Right atrium auricular region (tissue), 2 donors: ENCODE measurements at regions not wholly inside any gene's neighbourhood (a gene's known extent, or its start where the extent isn't known, plus 50 kb on each side); places are given as distances from the start of the nearest gene placed in this dataset.
A peak's percentile ranks its signal among the peaks of the same experiment; 100 is the strongest.

ENCODE experiments used
- DNase-seq: peaks from one replicate; pipeline ENCODE4 v3.0.0-alpha.2; 2019; ENCODE audit warnings: low spot score
- H3K27ac ChIP-seq, 2 donors: fragments of 200-600 bp; sonication (generic); 1 replicate in 1 of 2; 2 replicates in 1 of 2; pipeline ENCODE4 v1.5.1; 2016 to 2019
- H3K27me3 ChIP-seq, 2 donors: fragments of 200-600 bp; sonication (generic); one replicate each; pipeline versions ENCODE4 v1.5.1 to v1.6.0; 2017 to 2019
- H3K36me3 ChIP-seq: fragments of 200-600 bp; sonication (generic); one replicate; pipeline ENCODE4 v1.5.1; 2016
- H3K4me1 ChIP-seq, 2 donors: fragments of 200-600 bp; sonication (generic); one replicate each; pipeline versions ENCODE4 v1.5.1 to v1.6.0; 2017 to 2019
- H3K4me3 ChIP-seq, 2 donors: fragments of 200-600 bp; sonication (generic); 1 replicate in 1 of 2; 2 replicates in 1 of 2; pipeline ENCODE4 v1.5.1; 2017 to 2019; ENCODE audit warnings: mild to moderate bottlenecking in 1 of 2, moderate library complexity in 1 of 2
- H3K9me3 ChIP-seq, 2 donors: fragments of 200-600 bp; sonication (generic); one replicate each; pipeline ENCODE4 v1.5.1; 2019
- CTCF ChIP-seq, 2 donors: fragments of 200-600 bp; sonication (generic); IDR thresholded peaks; one replicate each; pipeline ENCODE4 v1.5.1; 2019; ENCODE audit warnings: antibody characterized with exemption in 2 of 2

GRCh38 chr13:26872525-26873385, 112.2 kb upstream of the GPR12 start:
- no peaks in the 10 kb centered on the region for H3K27me3 ChIP-seq
- no peaks in the 10 kb centered on the region for H3K36me3 ChIP-seq
- H3K9me3 ChIP-seq, result peaks cover 0 to 14% of the 10 kb centered on the region in 2 donors
- TF ChIP-seq CTCF (IDR thresholded peaks at IDR 0.05), result peak; percentile 43 to 82
- H3K4me3 ChIP-seq, result no peak overlapping the region
- DNase-seq, result no peak
- no peak overlapping the region for H3K27ac ChIP-seq
- no peaks in the 10 kb centered on the region for H3K4me1 ChIP-seq

DNA sequence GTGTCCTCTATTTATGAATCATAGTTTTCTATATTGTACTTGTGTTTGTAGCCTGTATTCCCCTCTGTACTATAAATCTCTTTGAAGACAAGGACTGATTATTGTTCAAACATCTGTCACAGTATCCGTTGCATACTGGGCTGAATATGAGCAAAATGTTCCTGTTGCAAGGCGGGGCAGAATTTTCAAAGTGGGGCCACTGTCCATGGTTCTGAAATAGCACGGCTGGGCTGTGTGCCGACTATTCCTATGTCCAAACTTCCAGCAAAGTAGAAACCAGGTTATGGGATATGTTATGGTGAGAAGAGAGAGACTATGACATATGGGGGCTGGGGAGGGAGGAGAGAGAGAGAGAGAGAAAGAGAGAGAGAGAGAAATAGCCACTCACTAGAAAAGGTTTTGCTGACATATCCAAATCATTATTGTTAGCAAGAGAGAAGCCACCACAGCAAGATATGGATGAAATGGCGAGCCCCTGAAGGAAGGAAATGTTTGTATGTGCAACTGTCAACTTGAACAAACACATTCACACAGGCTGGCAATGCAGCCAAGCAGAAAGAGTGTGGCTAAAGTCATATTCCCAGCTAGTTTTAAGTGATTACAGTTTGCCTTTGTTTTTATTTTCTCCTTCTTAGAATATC, 107.0 kb upstream of the GPR12 start:
- Histone ChIP-seq H3K27me3 (no peaks in the 10 kb centered on the region), H3K9me3 (no peaks in the 10 kb centered on the region), H3K27ac (no peak overlapping the region), H3K4me1 (no peaks in the 10 kb centered on the region), H3K4me3 (no peak overlapping the region), H3K36me3 (no peaks in the 10 kb centered on the region)
- no peak for DNase-seq
- TF ChIP-seq CTCF (IDR thresholded peaks at IDR 0.05), result no peak

- Histone ChIP-seq H3K4me1 (no peaks in the 10 kb centered on the region), H3K27me3 (no peaks in the 10 kb centered on the region), H3K4me3 (no peak overlapping the region), H3K27ac (no peak overlapping the region), H3K9me3 (no peaks in the 10 kb centered on the region), H3K36me3 (no peaks in the 10 kb centered on the region)
- no peak for DNase-seq
- TF ChIP-seq CTCF (IDR thresholded peaks at IDR 0.05), result no peak
Measured at GRCh38 chr13:26864576-26864975, 104.0 kb upstream of the GPR12 start.

GRCh38 chr13:26861941-26862340, 101.4 kb upstream of the GPR12 start:
- H3K36me3 ChIP-seq, result no peaks in the 10 kb centered on the region
- no peaks in the 10 kb centered on the region for H3K27me3 ChIP-seq
- no peaks in the 10 kb centered on the region for H3K4me1 ChIP-seq
- DNase-seq, result no peak
- H3K4me3 ChIP-seq, result no peak overlapping the region
- H3K27ac ChIP-seq, result no peak overlapping the region
- no peak for TF ChIP-seq CTCF (IDR thresholded peaks at IDR 0.05)
- H3K9me3 ChIP-seq, result no peaks in the 10 kb centered on the region

DNA sequence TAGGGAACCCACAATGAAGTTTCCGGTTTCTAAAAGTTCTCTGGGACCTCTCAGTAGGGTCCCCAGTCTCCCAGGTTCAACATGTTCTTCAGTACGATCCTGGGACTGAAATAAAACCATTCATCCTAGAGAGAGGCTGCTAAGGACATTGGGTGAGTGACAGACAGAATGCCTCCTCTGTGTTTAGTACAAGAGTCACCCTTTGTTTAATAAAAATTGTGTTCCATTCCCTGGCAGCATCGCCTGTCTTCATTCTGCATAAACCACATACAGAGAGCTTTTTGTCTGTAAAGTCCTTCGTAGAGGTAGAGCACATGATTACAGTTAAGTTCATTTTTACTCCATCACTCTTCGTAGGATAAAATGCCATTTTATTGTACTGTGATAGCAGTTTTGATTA, 95.3 kb upstream of the GPR12 start:
- DNase-seq, result no peak
- no peaks in the 10 kb centered on the region for H3K27me3 ChIP-seq
- H3K36me3 ChIP-seq, result no peaks in the 10 kb centered on the region
- H3K9me3 ChIP-seq, result no peaks in the 10 kb centered on the region
- no peak for TF ChIP-seq CTCF (IDR thresholded peaks at IDR 0.05)
- H3K4me1 ChIP-seq, result no peaks in the 10 kb centered on the region
- H3K27ac ChIP-seq, result no peak overlapping the region
- H3K4me3 ChIP-seq, result no peak overlapping the region
